Lung microvascular endothelial cell (primary cell): ENCODE measurements at regions not wholly inside any gene's neighbourhood (a gene's known extent, or its start where the extent isn't known, plus 50 kb on each side); places are given as distances from the start of the nearest gene placed in this dataset.

Experiments
- DNase-seq, 2 donors: peaks; one replicate each; pipeline versions ENCODE4 v3.0.0 to v3.0.0-alpha.2; 2010; ENCODE audit warnings: low read depth in 2 of 2

- no peak for DNase-seq
Measured at GRCh38 chr19:30082611-30083010, 140.6 kb downstream of the URI1 start.

DNA sequence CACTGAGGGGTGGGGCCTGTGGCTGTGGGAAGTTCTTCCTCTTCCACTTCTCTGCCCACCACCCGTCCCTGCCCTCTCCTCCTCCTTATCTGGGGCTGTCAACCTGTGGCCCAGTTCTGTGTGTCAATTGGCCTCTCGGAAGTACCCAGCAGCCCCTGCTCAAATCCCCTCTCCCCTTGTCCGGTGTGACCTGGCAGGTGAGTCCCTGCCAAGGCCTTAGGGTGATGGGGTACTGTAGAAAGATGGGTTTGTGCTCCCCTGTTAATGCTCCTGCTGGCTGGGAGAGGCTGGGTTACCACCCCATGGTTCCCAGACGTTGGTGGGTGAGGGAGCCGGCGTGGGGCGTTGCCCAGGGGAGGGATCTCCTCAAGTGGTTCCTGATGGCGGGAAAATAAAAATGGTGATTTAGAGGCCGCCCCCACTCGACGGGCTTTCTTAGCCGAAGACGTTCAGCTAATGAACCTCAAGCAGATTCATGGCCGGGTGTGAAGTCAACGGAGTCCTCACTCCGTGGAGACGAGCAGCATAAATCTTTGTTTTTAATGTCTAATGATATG lies 141.2 kb downstream of the URI1 start:
- no peak for DNase-seq

- DNase-seq = no peak
Measured at GRCh38 chr19:30083701-30084156, 141.7 kb downstream of the URI1 start.

- DNase-seq = no peak
Measured at GRCh38 chr19:30084390-30084819, 142.4 kb downstream of the URI1 start.

GRCh38 chr19:30085394-30085793 lies 143.4 kb downstream of the URI1 start:
- DNase-seq = no peak

GRCh38 chr19:30086220-30086619 lies 144.2 kb downstream of the URI1 start:
- no peak for DNase-seq

GRCh38 chr19:30086916-30087315 lies 144.9 kb downstream of the URI1 start:
- DNase-seq = no peak

DNA sequence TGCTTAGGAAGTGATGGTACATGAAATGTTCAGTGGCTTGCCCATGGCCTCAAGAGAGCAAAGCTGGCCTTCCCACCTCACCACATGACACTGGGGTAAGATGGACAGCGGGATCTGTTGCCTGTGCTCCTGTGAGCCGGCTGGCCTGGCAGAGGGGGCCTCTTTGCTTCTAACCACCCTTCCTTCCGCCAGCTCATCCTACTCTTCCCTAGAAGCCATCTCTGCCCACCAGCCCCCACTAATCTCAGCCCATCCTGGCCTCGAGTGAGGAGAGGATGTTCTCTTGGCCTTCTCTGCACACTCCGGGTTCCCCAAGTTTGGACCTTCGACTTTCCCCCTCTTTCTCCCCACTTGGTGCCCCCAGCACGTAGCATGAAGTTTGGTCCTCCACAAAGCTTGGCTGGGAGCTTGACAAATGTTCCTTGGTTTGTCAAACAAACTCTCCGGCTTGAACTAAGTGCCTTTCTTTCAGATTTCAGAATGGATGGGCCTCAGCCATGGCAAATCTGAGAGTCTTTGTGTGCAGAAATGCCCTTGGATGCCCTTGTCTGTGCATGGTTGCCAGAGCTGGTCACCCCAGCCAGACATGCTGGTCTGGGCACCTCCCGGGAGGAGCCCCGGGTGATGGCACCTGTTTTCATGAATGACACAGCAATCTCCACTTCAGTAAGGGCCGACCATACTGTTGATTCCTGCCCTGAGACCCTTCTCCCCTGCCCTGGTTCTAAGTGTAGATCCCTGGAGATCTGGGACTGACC lies 145.5 kb downstream of the URI1 start:
- DNase-seq = no peak

DNA sequence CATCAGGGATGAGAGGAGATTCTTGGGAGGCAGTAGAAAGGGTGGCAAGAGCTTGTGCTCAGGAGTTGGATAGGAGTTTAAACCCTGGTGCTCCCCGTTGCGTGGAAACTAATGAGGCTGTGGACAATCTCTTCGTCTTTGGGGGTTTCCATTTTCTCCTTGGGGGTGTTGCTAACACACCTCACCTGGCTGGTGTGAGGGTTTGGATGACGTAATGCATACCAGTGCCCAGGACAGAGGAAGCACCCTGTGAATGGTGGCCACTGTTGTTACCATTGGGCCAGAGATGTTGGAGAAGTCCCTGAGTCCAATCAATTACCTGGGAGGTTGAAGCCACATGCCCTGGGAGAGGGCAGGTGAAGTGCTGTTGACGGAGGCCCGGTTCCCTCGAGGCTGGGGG lies 146.5 kb downstream of the URI1 start:
- no peak for DNase-seq

DNA sequence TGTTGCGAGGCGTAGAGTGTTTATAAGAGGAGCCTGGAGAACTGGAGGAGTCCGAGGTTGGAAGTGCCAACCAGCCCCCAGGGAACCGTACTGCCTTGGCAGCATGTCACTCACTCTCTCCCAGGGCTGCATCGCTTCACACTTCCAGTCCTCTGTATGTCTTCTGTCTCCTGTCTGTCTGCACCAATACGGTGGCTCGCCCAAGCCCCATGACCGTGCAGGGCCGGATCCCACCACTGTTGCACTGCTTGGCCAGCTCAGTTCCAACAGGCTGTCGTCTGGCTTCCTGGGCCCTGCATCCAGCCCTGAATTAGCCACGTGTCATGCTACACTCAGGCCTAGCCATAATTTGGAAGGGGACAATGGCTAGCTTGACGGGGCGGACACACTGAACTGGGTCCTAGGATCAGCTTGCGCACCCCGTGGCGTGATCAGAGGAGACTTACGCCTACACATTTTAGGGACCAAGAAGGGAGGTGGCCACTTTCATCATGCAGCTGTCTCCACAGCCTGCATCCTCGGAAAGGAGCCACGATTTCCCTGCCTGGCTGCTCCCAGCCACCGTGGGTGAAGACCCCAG lies 147.1 kb downstream of the URI1 start:
- DNase-seq = no peak

DNA sequence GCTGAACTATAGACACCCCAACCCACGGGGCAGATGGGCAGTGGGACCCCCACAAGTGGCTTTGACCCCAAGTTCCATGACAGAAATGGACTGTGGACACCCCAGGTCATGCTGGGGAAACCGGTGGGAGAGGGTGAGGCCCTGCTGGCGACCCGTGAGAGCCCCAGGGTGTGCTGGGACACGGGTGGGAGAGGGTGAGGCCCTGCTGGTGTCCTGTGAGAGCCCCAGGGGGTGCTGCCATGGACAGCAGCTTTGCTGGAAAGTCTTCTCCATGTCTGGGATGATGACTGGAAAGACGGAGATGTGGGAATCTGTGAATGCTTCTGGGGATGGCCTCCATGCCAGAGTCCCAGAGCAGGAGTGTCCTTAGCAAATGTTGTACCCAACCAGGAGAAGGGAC lies 148.4 kb downstream of the URI1 start:
- no peak for DNase-seq

GRCh38 chr19:30090963-30091362 lies 148.9 kb downstream of the URI1 start:
- DNase-seq = no peak

DNA sequence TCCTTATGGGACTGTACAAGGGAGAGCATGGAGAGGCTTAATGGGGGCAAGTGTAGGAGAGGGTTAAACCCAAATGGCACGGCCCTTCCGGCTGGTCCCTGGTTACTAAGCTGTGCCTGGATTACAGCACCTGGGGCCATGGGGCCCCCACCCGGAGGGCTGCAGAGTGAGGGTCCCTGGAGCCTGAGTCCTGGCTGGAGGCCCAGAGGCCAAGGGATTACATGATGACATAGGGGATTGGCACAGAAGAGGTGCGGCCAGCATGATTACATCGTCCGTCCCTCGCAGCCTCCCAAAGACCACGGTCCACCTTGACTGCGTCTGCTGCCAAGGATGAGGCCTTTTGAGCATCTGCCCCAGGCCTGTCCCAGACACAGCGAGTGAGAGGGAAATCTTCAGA lies 149.4 kb downstream of the URI1 start:
- DNase-seq = no peak

DNA sequence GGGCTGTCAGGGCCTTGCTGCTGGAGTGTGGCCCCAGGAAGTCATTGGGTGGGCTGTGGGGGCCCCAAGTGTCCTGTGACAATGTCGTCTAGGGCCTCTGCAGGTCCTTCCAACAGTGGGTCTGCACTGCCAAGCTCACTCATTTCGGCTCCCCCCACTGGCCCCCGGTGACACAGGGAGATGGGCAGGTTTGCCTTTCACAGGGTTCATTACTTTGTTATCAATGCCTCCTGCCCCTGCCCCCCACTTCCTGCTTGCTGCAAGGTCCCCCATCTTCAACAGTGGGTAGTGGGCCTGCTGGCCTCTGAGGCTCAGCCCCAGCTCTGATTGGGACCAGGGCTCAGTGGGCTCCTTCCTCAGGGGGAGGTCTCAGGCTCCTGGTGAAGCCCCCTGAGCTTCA lies 149.8 kb downstream of the URI1 start:
- no peak for DNase-seq

DNA sequence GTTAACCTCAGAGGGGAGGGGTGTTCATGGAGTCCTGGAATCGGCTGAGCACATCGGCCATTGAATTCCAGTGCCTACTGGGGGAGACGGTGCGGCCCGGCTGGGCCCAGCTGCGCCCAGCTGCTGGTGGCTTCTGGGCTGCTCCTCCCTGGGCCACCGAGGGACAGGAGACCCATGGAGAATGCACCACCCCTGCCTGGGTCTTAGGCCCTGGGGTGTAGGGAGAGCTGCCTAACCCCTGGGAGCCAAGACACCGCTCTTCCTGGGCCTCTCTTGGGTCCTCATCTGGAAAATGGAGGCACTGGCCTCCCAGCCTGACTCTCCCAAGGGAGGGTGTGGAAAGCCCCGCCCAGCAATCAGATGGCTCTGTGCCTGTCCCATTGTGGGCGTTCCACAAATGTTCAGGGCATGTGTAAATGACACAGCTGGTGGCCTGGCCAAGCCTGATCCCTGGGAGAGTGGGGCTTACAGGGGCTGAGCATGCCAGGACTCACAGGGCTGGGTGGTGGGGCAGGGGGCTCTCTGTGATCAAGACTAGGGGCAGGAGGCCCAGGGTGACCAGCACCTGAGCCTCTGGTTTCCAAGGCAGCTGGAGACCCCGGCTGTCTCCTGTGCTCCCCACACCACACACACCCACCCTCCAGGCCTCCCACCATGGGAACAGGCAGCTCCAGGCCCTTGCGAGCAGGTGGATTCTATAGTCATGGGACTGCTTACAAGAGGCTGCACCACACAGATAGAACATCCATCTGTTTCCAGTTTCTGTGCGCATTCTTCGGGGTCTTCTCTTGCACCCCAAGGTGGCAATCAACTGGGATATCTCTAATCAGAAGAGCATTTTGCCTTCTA lies 150.9 kb downstream of the URI1 start:
- no peak for DNase-seq

- no peak for DNase-seq
Measured at GRCh38 chr19:30093966-30094755, 152.1 kb downstream of the URI1 start.

DNA sequence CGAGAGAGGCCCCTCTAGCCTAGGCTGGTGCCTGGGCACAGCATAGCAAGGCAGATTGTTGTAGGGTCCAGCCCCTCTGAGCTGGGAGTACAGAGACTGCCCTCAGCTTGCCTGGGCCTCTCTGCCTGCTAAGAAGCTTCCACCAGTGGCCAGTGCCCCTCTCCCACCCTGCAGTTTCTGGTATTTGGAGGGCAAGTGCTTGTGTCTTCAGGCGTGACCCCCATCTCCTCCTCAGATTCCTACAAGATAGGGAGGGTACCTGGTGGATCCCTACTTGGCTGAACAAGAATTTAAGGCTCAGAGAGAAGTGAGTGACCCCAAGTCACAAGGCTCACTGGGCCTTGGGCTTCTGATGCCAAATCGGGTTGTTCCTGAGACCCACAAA lies 152.7 kb downstream of the URI1 start:
- no peak for DNase-seq

GRCh38 chr19:30095171-30095570 lies 153.1 kb downstream of the URI1 start:
- no peak for DNase-seq

DNA sequence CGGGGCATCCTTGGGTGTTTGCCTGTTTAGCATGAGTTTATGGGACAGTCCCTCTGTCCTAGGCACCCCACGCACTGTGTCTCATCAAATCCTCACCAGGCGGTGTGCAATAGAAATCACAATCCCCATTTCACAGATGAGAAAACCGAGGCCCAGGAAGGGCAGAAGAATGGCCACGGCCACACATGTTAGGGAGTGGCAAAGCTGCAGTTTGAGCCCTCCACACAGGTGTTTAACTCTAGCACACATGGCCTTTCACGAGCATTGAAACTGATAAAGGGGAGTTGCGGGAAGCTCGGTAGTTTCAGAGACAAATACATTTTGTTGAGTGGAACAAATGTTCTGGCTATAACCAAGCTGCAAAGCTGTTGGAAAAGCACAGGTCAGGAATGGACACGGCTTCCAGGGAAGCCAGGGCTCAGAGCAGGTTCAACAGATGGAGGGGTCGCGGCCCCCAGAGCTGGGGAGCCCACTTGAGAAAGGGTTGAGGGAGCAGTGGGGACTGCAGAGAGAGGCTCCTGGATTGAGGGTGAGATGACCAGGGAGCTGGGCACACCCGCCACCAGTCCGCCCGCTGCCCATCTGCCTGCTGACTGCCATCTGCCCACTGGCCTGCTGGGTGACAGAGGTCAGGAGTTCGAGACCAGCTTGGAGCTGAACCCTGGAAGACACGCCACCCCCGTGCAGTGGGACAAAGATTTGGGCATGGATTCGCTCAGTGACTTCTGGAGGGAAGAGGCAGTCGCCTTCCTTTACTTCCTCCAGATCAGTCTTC lies 154.7 kb downstream of the URI1 start:
- no peak for DNase-seq

- DNase-seq = no peak
Measured at GRCh38 chr19:30097746-30098280, 155.8 kb downstream of the URI1 start.
